PFSK-1 (cell line): ENCODE measurements at regions not wholly inside any gene's neighbourhood (a gene's known extent, or its start where the extent isn't known, plus 50 kb on each side); places are given as distances from the start of the nearest gene placed in this dataset.

Source experiments
- POLR2AphosphoS5 ChIP-seq: IDR thresholded peaks from 2 replicates; pipeline ENCODE4 v1.6.1; 2012; ENCODE audit warnings: low read depth, mild to moderate bottlenecking, control low read depth, low read length, moderate library complexity
- SIN3A ChIP-seq: IDR thresholded peaks from 2 replicates; pipeline ENCODE4 v1.6.1; 2012; ENCODE audit warnings: mild to moderate bottlenecking, low read length, moderate library complexity, borderline replicate concordance; ENCODE audit not compliant: insufficient read depth
- TAF1 ChIP-seq: IDR thresholded peaks from 2 replicates; pipeline ENCODE4 v1.6.1; 2012; ENCODE audit warnings: low read length, control low read depth, borderline replicate concordance; ENCODE audit not compliant: insufficient read depth
- TF ChIP-seq, protein P1 (sequence below), 2 experiments: IDR thresholded peaks; 2 replicates each; pipeline versions ENCODE4 v1.6.1 to v1.8.0; 2011 to 2012; ENCODE audit warnings: low read depth in 2 of 2, low read length in 2 of 2, control low read depth in 1 of 2, inconsistent platforms in 1 of 2, mild to moderate bottlenecking in 1 of 2, moderate library complexity in 1 of 2; ENCODE audit not compliant: insufficient read depth in 1 of 2

DNA sequence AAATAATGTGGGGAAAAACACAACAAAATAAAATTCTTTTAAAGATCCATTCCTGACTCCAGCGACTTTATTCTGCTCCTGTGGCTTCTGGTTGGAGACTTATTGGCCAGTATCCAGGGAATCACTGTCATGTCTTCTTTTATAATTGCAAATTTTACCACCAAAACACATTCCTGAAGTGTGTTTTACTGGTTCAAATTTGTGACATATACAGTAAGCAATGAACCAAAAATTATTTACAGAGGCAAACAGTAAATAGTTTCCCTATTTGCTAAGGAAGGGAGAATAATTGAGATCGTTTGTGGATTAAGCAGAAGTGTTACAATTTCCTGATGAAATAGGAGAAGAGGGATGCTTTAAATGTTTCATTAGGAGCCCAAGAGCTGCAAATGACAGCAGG is 118.7 kb downstream of the ZNF281 start:
- TF ChIP-seq, protein P1, sequence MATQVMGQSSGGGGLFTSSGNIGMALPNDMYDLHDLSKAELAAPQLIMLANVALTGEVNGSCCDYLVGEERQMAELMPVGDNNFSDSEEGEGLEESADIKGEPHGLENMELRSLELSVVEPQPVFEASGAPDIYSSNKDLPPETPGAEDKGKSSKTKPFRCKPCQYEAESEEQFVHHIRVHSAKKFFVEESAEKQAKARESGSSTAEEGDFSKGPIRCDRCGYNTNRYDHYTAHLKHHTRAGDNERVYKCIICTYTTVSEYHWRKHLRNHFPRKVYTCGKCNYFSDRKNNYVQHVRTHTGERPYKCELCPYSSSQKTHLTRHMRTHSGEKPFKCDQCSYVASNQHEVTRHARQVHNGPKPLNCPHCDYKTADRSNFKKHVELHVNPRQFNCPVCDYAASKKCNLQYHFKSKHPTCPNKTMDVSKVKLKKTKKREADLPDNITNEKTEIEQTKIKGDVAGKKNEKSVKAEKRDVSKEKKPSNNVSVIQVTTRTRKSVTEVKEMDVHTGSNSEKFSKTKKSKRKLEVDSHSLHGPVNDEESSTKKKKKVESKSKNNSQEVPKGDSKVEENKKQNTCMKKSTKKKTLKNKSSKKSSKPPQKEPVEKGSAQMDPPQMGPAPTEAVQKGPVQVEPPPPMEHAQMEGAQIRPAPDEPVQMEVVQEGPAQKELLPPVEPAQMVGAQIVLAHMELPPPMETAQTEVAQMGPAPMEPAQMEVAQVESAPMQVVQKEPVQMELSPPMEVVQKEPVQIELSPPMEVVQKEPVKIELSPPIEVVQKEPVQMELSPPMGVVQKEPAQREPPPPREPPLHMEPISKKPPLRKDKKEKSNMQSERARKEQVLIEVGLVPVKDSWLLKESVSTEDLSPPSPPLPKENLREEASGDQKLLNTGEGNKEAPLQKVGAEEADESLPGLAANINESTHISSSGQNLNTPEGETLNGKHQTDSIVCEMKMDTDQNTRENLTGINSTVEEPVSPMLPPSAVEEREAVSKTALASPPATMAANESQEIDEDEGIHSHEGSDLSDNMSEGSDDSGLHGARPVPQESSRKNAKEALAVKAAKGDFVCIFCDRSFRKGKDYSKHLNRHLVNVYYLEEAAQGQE (IDR thresholded peaks at IDR 0.05; ENCODE audit: insufficient read depth in 1 of 2, low read depth in 2 of 2, low read length in 2 of 2) = no peak
- TF ChIP-seq TAF1 (no peak), POLR2AphosphoS5 (no peak), SIN3A (no peak)
